C4-2B (cell line): ENCODE measurements at regions not wholly inside any gene's neighbourhood (a gene's known extent, or its start where the extent isn't known, plus 50 kb on each side); places are given as distances from the start of the nearest gene placed in this dataset.

Experiments used
- CTCF ChIP-seq: fragments of 450-650 bp; conservative IDR thresholded peaks from 2 replicates; pipeline ENCODE4 v1.5.1; 2017; ENCODE audit warnings: mild to moderate bottlenecking
- ZFX ChIP-seq: fragments of 450-650 bp; IDR thresholded peaks from 2 replicates; pipeline ENCODE4 v1.6.1; 2017

DNA sequence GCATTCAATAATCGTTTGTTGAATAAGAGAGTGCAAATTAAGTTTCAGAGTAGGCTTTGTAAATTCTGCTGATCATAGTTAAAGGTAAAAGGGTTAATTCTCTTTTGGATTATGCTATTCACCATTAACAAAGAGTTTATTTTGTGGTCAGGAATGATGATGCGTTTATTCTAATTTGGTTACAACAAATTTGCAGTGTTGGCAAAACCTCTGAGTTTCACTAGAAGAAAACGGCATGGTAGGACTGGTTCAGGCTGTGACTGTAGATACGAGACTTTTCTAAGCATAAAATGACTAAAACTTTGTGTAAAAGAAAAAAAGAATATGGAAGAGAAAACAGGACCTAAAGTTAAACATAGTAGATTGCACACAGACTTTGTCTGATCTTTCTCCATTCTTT, 234.7 kb downstream of the TLR4 start:
- TF ChIP-seq CTCF (no peak), ZFX (no peak)
